IMR-90 (cell line): ENCODE measurements at regions not wholly inside any gene's neighbourhood (a gene's known extent, or its start where the extent isn't known, plus 50 kb on each side); places are given as distances from the start of the nearest gene placed in this dataset.

ENCODE experiments used
- CHD1 ChIP-seq: IDR thresholded peaks from 2 replicates; pipeline ENCODE4 v1.6.1; 2012; ENCODE audit warnings: low read depth, low read length, improper control_type of control experiment
- CTCF ChIP-seq: conservative IDR thresholded peaks from 2 replicates; pipeline ENCODE4 v1.5.1; 2012; ENCODE audit warnings: mild to moderate bottlenecking, low read depth, low read length, improper control_type of control experiment
- FOS ChIP-seq: fragments of 150-350 bp; IDR thresholded peaks from 2 replicates; pipeline ENCODE4 v1.6.1; 2016; ENCODE audit warnings: low read depth, low read length
- MXI1 ChIP-seq: IDR thresholded peaks from 2 replicates; pipeline ENCODE4 v1.6.1; 2012; ENCODE audit warnings: low read depth, mild to moderate bottlenecking, low read length, moderate library complexity, borderline replicate concordance
- POLR2A ChIP-seq: IDR thresholded peaks from 2 replicates; pipeline ENCODE4 v1.6.1; 2012; ENCODE audit warnings: mild to moderate bottlenecking, low read depth, low read length
- RAD21 ChIP-seq: IDR thresholded peaks from 2 replicates; pipeline ENCODE4 v1.6.1; 2012; ENCODE audit warnings: low read length, improper control_type of control experiment
- RFX5 ChIP-seq: IDR thresholded peaks from 2 replicates; pipeline ENCODE4 v1.8.0; 2012; ENCODE audit warnings: low read depth, mild to moderate bottlenecking, low read length, moderate library complexity
- USF2 ChIP-seq: fragments of 150-350 bp; IDR thresholded peaks from 2 replicates; pipeline ENCODE4 v1.6.1; 2017; ENCODE audit warnings: mild to moderate bottlenecking, antibody characterized with exemption, low read length, low read depth

- TF ChIP-seq CTCF (no peak), POLR2A (no peak), RAD21 (no peak), MXI1 (no peak), RFX5 (no peak), FOS (no peak), USF2 (no peak), CHD1 (no peak)
Measured at GRCh38 chr4:17065821-17066220, 167.4 kb upstream of the LDB2 start.
